ENCODE measurements at regions not wholly inside any gene's neighbourhood (a gene's known extent, or its start where the extent isn't known, plus 50 kb on each side); places are given as distances from the start of the nearest gene placed in this dataset.
"Not testable (repeated sequence)": the region's sequence is repeated elsewhere in the genome, so short reads cannot be mapped to it uniquely, and the experiment has no call there.

- DNase-seq (no peak), ATAC-seq (no peak)
- Histone ChIP-seq H3K27ac (no peak overlapping the region), H3K36me3 (no peaks in the 10 kb centered on the region), H3K9me3 (no peaks in the 10 kb centered on the region), H3K4me1 (no peaks in the 10 kb centered on the region), H3K4me3 (no peak overlapping the region), H3K27me3 (no peaks in the 10 kb centered on the region)
- intact Hi-C loops (cut with DNase I) = no loop called here
- no peak for TF ChIP-seq CTCF (IDR thresholded peaks at IDR 0.05)
Observed at GRCh38 chr7:51827631-51828030, 511.0 kb upstream of the COBL start.

DNA sequence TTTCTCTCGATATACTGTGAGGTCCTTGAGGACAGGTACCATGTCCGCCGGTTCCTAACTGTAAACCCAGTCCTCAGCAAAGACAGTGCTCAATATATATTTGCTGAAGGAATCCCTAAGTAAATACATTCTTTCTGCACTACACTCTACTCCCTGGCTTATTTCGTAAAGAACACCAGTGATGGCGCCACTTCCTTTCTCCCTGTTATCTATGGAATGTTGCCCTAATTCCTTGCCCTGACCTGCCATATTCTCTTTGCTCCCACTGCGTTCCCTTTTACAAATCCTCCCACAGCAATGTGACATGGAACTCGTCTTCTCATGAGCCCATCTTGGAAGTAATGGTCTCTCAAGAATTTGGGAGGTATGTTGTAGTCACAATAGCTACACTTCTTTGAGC, 507.4 kb upstream of the COBL start:
- H3K4me3 ChIP-seq = no peak overlapping the region
- no peaks in the 10 kb centered on the region for H3K36me3 ChIP-seq
- H3K27ac ChIP-seq = no peak overlapping the region
- no peak for ATAC-seq
- H3K27me3 ChIP-seq = no peaks in the 10 kb centered on the region
- intact Hi-C loops (cut with DNase I) = no loop called here
- H3K4me1 ChIP-seq = no peaks in the 10 kb centered on the region
- DNase-seq = no peak
- no peak for TF ChIP-seq CTCF (IDR thresholded peaks at IDR 0.05)
- no peaks in the 10 kb centered on the region for H3K9me3 ChIP-seq

- intact Hi-C loops (cut with DNase I) = no loop called here
- DNase-seq = no peak
Observed at GRCh38 chr7:51823437-51823836, 506.8 kb upstream of the COBL start.

DNA sequence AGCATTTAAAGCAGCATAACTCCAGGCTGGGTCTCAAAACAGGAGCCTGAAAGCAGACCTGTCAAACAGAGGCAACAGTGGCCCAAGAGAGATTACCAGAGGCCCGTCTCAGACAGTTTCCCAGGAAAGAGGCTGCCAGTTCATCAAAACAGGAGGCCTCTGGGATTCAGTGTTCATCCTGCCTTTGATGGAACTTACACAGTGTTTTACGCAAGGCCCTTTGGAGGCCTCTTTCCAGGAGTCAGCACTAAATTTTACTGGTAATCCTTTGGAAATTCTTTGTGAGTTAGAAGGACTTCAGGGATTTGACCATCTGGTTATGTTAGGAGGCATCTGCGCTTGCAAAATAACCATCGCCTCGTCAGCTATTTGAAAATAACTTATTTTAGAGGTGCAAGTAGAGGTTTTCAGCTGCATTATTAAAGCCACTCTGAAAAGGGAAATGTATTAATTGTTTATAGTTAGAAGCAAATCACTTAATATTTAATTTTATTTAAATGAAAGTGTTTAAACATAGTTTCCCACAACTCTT, 501.2 kb upstream of the COBL start:
- no peak for DNase-seq
- no peak for ATAC-seq

More at GRCh38 chr7:51823437-51823836, 506.8 kb upstream of the COBL start:
- no peak overlapping the region for H3K4me3 ChIP-seq
- H3K36me3 ChIP-seq = no peaks in the 10 kb centered on the region
- no peaks in the 10 kb centered on the region for H3K9me3 ChIP-seq
- H3K4me1 ChIP-seq = no peaks in the 10 kb centered on the region
- no peak overlapping the region for H3K27ac ChIP-seq
- TF ChIP-seq CTCF (IDR thresholded peaks at IDR 0.05) = no peak
- no peak for ATAC-seq
- no peaks in the 10 kb centered on the region for H3K27me3 ChIP-seq

GRCh38 chr7:51805783-51806431, 489.3 kb upstream of the COBL start:
- H3K9me3 ChIP-seq = not testable (repeated sequence)

More for the DNA sequence above, 501.2 kb upstream of the COBL start:
- Histone ChIP-seq H3K27ac (no peak overlapping the region), H3K27me3 (no peaks in the 10 kb centered on the region), H3K4me3 (no peak overlapping the region), H3K36me3 (no peaks in the 10 kb centered on the region), H3K9me3 (no peaks in the 10 kb centered on the region), H3K4me1 (no peaks in the 10 kb centered on the region)
- intact Hi-C loops (cut with DNase I) = no loop called here
- TF ChIP-seq CTCF (IDR thresholded peaks at IDR 0.05) = no peak

GRCh38 chr7:51802718-51803117, 486.1 kb upstream of the COBL start:
- H3K9me3 ChIP-seq = no peaks in the 10 kb centered on the region
- TF ChIP-seq CTCF (IDR thresholded peaks at IDR 0.05) = no peak
- ATAC-seq (no peak), DNase-seq (no peak)
- no peak overlapping the region for H3K4me3 ChIP-seq
- no peaks in the 10 kb centered on the region for H3K27me3 ChIP-seq
- no peak overlapping the region for H3K27ac ChIP-seq
- H3K36me3 ChIP-seq = no peaks in the 10 kb centered on the region
- intact Hi-C loops (cut with DNase I) = no loop called here
- H3K4me1 ChIP-seq = no peaks in the 10 kb centered on the region

More at GRCh38 chr7:51805783-51806431, 489.3 kb upstream of the COBL start:
- H3K4me3 ChIP-seq; intact Hi-C loops (cut with DNase I); H3K27me3 ChIP-seq; H3K36me3 ChIP-seq; ATAC-seq; H3K4me1 ChIP-seq; H3K27ac ChIP-seq; DNase-seq: not testable (repeated sequence)
